Fibroblast of lung (primary cell): ENCODE measurements at regions not wholly inside any gene's neighbourhood (a gene's known extent, or its start where the extent isn't known, plus 50 kb on each side); places are given as distances from the start of the nearest gene placed in this dataset.

Source experiments
- DNase-seq, 2 donors: peaks; one replicate each; pipeline versions ENCODE4 v3.0.0 to v3.0.0-alpha.2; 2010; ENCODE audit warnings: low read depth in 2 of 2
- H2AFZ ChIP-seq: 2 replicates; pipeline ENCODE4 v1.5.1; 2012; ENCODE audit warnings: low read length, control low read depth, inconsistent platforms
- H3K27ac ChIP-seq: 2 replicates; pipeline ENCODE4 v1.5.1; 2011; ENCODE audit warnings: low read length, control low read depth; ENCODE audit not compliant: insufficient read depth
- H3K27me3 ChIP-seq: 2 replicates; pipeline ENCODE4 v1.5.1; 2011; ENCODE audit warnings: mild to moderate bottlenecking, low read length; ENCODE audit not compliant: control insufficient read depth, insufficient read depth
- H3K36me3 ChIP-seq: 2 replicates; pipeline ENCODE4 v1.5.1; 2011; ENCODE audit warnings: low read length; ENCODE audit not compliant: control insufficient read depth, insufficient read depth
- H3K4me1 ChIP-seq: 2 replicates; pipeline ENCODE4 v1.5.1; 2011; ENCODE audit warnings: low read length; ENCODE audit not compliant: control insufficient read depth, insufficient read depth; ENCODE audit errors: extremely low read depth
- H3K4me2 ChIP-seq: 2 replicates; pipeline ENCODE4 v1.5.1; 2011; ENCODE audit warnings: low read length, control low read depth; ENCODE audit not compliant: insufficient read depth; ENCODE audit errors: extremely low read depth
- H3K4me3 ChIP-seq, 4 experiments: fragments of 200-600 bp in 1 of 4; sonication (generic) in 1 of 4; replicated peaks in 1 of 4; 2 replicates each; pipeline ENCODE4 v1.5.1; 2011 to 2016; ENCODE audit warnings: low read length in 4 of 4, low read depth in 3 of 4, mild to moderate bottlenecking in 3 of 4, control low read depth in 2 of 4, inconsistent platforms in 1 of 4, mixed read lengths in 1 of 4; ENCODE audit not compliant: insufficient read depth in 1 of 4; ENCODE audit errors: control extremely low read depth in 1 of 4
- H3K79me2 ChIP-seq: 2 replicates; pipeline ENCODE4 v1.5.1; 2012; ENCODE audit warnings: mild to moderate bottlenecking, low read length, inconsistent platforms; ENCODE audit not compliant: control insufficient read depth, insufficient read depth
- H3K9ac ChIP-seq: 2 replicates; pipeline ENCODE4 v1.5.1; 2011; ENCODE audit warnings: mild to moderate bottlenecking, low read length, control low read depth; ENCODE audit not compliant: insufficient read depth
- H3K9me3 ChIP-seq: 2 replicates; pipeline ENCODE4 v1.5.1; 2012; ENCODE audit warnings: low read depth, low read length; ENCODE audit not compliant: control insufficient read depth, insufficient read depth
- H4K20me1 ChIP-seq: 2 replicates; pipeline ENCODE4 v1.5.1; 2011; ENCODE audit warnings: low read length; ENCODE audit not compliant: control insufficient read depth, insufficient read depth; ENCODE audit errors: extremely low read depth
- CTCF ChIP-seq, 2 donors: IDR thresholded peaks in 1 of 2; conservative IDR thresholded peaks in 1 of 2; 1 replicate in 1 of 2; 2 replicates in 1 of 2; pipeline ENCODE4 v1.5.1; 2011 to 2012; ENCODE audit warnings: low read length in 2 of 2, control low read depth in 1 of 2, inconsistent platforms in 1 of 2, low read depth in 1 of 2, mild to moderate bottlenecking in 1 of 2
- EZH2 ChIP-seq: IDR thresholded peaks from 2 replicates; pipeline ENCODE4 v1.5.1; 2012; ENCODE audit warnings: low read length, control low read depth, mild to moderate bottlenecking; ENCODE audit errors: missing control alignments

- DNase-seq = peak in 1 of 2 donors; percentile 36
- Histone ChIP-seq H3K4me1 (no peaks in the 10 kb centered on the region), H3K27me3 (no peaks in the 10 kb centered on the region), H3K9ac (no peak overlapping the region), H3K27ac (no peak overlapping the region), H2AFZ (no peak overlapping the region), H3K36me3 (no peaks in the 10 kb centered on the region), H4K20me1 (no peaks in the 10 kb centered on the region), H3K9me3 (no peaks in the 10 kb centered on the region), H3K4me3 (no peak overlapping the region), H3K79me2 (no peaks in the 10 kb centered on the region), H3K4me2 (no peak overlapping the region)
- TF ChIP-seq EZH2 (no peak), CTCF (conservative IDR thresholded peaks at IDR 0.05 in 1 of 2, IDR thresholded peaks at IDR 0.05 in 1 of 2; ENCODE audit: low read depth in 1 of 2, low read length in 2 of 2) (no peak)
Measured at GRCh38 chr5:97752871-97753270, 569.8 kb upstream of the RIOK2 start.

DNA sequence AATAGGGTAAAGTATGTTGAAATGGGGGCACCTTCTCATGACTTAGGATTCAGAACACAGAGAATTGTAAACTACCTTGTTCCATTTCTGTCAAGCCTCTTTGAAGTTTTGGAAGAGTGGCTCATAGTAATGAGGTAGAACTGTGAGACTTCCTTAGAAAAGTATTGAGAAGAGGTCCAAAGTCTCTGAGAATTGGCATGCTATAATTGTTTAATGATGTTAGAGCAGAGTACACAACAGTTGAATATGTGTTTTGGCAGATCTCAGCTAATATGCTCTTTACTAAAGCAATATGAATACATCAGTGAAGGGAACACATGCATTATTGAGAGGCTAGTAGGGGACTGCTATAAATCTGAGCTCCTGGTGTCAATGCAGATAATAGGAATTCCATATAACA, 579.4 kb upstream of the RIOK2 start:
- no peak for DNase-seq
- Histone ChIP-seq H3K27me3 (no peaks in the 10 kb centered on the region), H3K9ac (no peak overlapping the region), H3K4me2 (no peak overlapping the region), H3K36me3 (no peaks in the 10 kb centered on the region), H3K4me1 (peaks cover 2% of the 10 kb centered on the region), H3K27ac (no peak overlapping the region), H3K9me3 (no peaks in the 10 kb centered on the region), H2AFZ (no peak overlapping the region), H3K79me2 (no peaks in the 10 kb centered on the region), H3K4me3 (no peak overlapping the region), H4K20me1 (no peaks in the 10 kb centered on the region)
- TF ChIP-seq CTCF (conservative IDR thresholded peaks at IDR 0.05 in 1 of 2, IDR thresholded peaks at IDR 0.05 in 1 of 2; ENCODE audit: low read depth in 1 of 2, low read length in 2 of 2) = no peak
- no peak for TF ChIP-seq EZH2

DNA sequence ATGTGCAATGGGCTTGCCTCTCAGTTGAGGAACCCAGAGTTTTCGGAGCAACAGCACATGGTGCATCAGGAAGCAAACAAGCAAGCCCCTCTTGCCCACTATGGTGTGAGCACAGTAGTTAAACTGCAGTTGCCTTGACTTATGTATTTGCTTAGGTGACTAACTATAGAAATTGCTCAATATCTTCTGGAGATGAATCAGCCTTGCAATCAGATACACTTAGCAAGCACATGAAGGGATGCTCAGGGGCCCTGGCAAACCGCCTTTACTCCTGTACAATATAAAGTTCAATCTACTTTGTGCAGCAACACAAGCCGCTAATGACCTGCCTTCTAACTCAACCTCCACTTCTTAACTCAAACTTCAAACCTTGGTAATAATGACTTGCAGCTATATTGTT, 581.7 kb upstream of the RIOK2 start:
- Histone ChIP-seq H3K79me2 (no peaks in the 10 kb centered on the region), H3K9me3 (no peaks in the 10 kb centered on the region), H3K4me1 (peaks cover 2% of the 10 kb centered on the region), H3K9ac (no peak overlapping the region), H3K27ac (no peak overlapping the region), H3K36me3 (no peaks in the 10 kb centered on the region), H4K20me1 (no peaks in the 10 kb centered on the region), H2AFZ (no peak overlapping the region), H3K4me3 (no peak overlapping the region), H3K27me3 (no peaks in the 10 kb centered on the region), H3K4me2 (no peak overlapping the region)
- TF ChIP-seq CTCF (conservative IDR thresholded peaks at IDR 0.05 in 1 of 2, IDR thresholded peaks at IDR 0.05 in 1 of 2; ENCODE audit: low read depth in 1 of 2, low read length in 2 of 2) (no peak), EZH2 (no peak)
- DNase-seq = peak; percentile 75 to 85
